DND-41 (cell line): ENCODE measurements at regions not wholly inside any gene's neighbourhood (a gene's known extent, or its start where the extent isn't known, plus 50 kb on each side); places are given as distances from the start of the nearest gene placed in this dataset.

ENCODE experiments used
- ATAC-seq: fragments of 200-7000 bp; cut with Tn5 transposase; 3 replicates; pipeline ENCODE4 v1.9.1; 2021; ENCODE audit warnings: low read depth; ENCODE audit not compliant: insufficient read depth
- DNase-seq: peaks from one replicate; pipeline ENCODE4 v3.0.0-alpha.2; 2020
- H2AFZ ChIP-seq: 2 replicates; pipeline ENCODE4 v1.6.0; 2012; ENCODE audit warnings: low read depth, low read length
- H3K27ac ChIP-seq: 2 replicates; pipeline ENCODE4 v1.5.1; 2012; ENCODE audit warnings: low read length, inconsistent platforms
- H3K27me3 ChIP-seq: fragments of 200-600 bp; sonication (generic); 2 replicates; pipeline ENCODE4 v1.6.0; 2012; ENCODE audit warnings: low read length, mild to moderate bottlenecking, inconsistent platforms; ENCODE audit not compliant: insufficient read depth, poor library complexity
- H3K36me3 ChIP-seq: 2 replicates; pipeline ENCODE4 v1.5.1; 2012; ENCODE audit warnings: low read length, inconsistent platforms; ENCODE audit not compliant: insufficient read depth
- H3K4me1 ChIP-seq: 2 replicates; pipeline ENCODE4 v1.5.1; 2012; ENCODE audit warnings: mild to moderate bottlenecking, low read length; ENCODE audit not compliant: insufficient read depth
- H3K4me2 ChIP-seq: 2 replicates; pipeline ENCODE4 v1.6.0; 2012; ENCODE audit warnings: mild to moderate bottlenecking, moderate library complexity, low read length, inconsistent platforms; ENCODE audit not compliant: insufficient read depth
- H3K4me3 ChIP-seq, 2 experiments: fragments of 200-600 bp in 1 of 2; shearing (Covaris generic) in 1 of 2; 2 replicates each; pipeline ENCODE4 v1.5.1; 2012 to 2016; ENCODE audit warnings: inconsistent platforms in 2 of 2, low read length in 2 of 2, mild to moderate bottlenecking in 2 of 2, low read depth in 1 of 2, moderate library complexity in 1 of 2
- H3K79me2 ChIP-seq: 2 replicates; pipeline ENCODE4 v1.6.0; 2012; ENCODE audit warnings: low read length, inconsistent platforms; ENCODE audit not compliant: insufficient read depth
- H3K9ac ChIP-seq: 2 replicates; pipeline ENCODE4 v1.6.0; 2012; ENCODE audit warnings: low read depth, mild to moderate bottlenecking, inconsistent platforms, low read length, moderate library complexity
- H3K9me3 ChIP-seq: 2 replicates; pipeline ENCODE4 v1.5.1; 2012; ENCODE audit warnings: low read length, moderate library complexity, mild to moderate bottlenecking, inconsistent platforms; ENCODE audit not compliant: insufficient read depth, severe bottlenecking
- H4K20me1 ChIP-seq: 2 replicates; pipeline ENCODE4 v1.6.0; 2012; ENCODE audit warnings: low read length; ENCODE audit not compliant: insufficient read depth
- CTCF ChIP-seq: IDR thresholded peaks from 2 replicates; pipeline ENCODE4 v1.5.1; 2012; ENCODE audit warnings: borderline replicate concordance, low read length, moderate library complexity, mild to moderate bottlenecking; ENCODE audit not compliant: poor library complexity, severe bottlenecking; ENCODE audit errors: extremely low read depth
- EZH2 ChIP-seq: IDR thresholded peaks from 3 replicates; pipeline ENCODE4 v1.6.1; 2012; ENCODE audit warnings: borderline replicate concordance, low read depth, mild to moderate bottlenecking, moderate library complexity, low read length, inconsistent platforms; ENCODE audit not compliant: severe bottlenecking

GRCh38 chr2:129742415-129743180, 236.9 kb upstream of the RAB6C start:
- TF ChIP-seq EZH2 (no peak), CTCF (no peak)

GRCh38 chr2:129744141-129744540, 235.3 kb upstream of the RAB6C start:
- H2AFZ ChIP-seq, result no peak overlapping the region
- DNase-seq (no peak), ATAC-seq (no peak)
- no peak overlapping the region for H3K27ac ChIP-seq
- H3K27me3 ChIP-seq, result no peaks in the 10 kb centered on the region
- peaks cover 9% of the 10 kb centered on the region for H3K4me1 ChIP-seq
- no peaks in the 10 kb centered on the region for H3K36me3 ChIP-seq
- no peaks in the 10 kb centered on the region for H3K9me3 ChIP-seq
- H3K4me3 ChIP-seq, result no peak overlapping the region
- H3K9ac ChIP-seq, result no peak overlapping the region
- no peaks in the 10 kb centered on the region for H3K79me2 ChIP-seq
- no peak overlapping the region for H3K4me2 ChIP-seq
- no peaks in the 10 kb centered on the region for H4K20me1 ChIP-seq
- TF ChIP-seq CTCF, result no peak
- no peak for TF ChIP-seq EZH2

More at GRCh38 chr2:129742415-129743180, 236.9 kb upstream of the RAB6C start:
- Histone ChIP-seq H3K9me3 (no peaks in the 10 kb centered on the region), H3K4me3 (no peak overlapping the region), H3K9ac (no peak overlapping the region), H3K79me2 (no peaks in the 10 kb centered on the region), H3K4me1 (no peaks in the 10 kb centered on the region), H2AFZ (no peak overlapping the region), H3K27me3 (no peaks in the 10 kb centered on the region), H3K36me3 (no peaks in the 10 kb centered on the region), H4K20me1 (no peaks in the 10 kb centered on the region), H3K4me2 (no peak overlapping the region), H3K27ac (no peak overlapping the region)
- no peak for DNase-seq
- ATAC-seq, result no peak

GRCh38 chr2:129744649-129745048, 234.8 kb upstream of the RAB6C start:
- Histone ChIP-seq H3K27me3 (no peaks in the 10 kb centered on the region), H3K9ac (no peak overlapping the region), H3K4me1 (peaks cover 9% of the 10 kb centered on the region), H2AFZ (no peak overlapping the region), H3K36me3 (no peaks in the 10 kb centered on the region), H3K79me2 (no peaks in the 10 kb centered on the region), H4K20me1 (no peaks in the 10 kb centered on the region), H3K4me2 (no peak overlapping the region), H3K27ac (no peak overlapping the region), H3K9me3 (no peaks in the 10 kb centered on the region), H3K4me3 (no peak overlapping the region)
- TF ChIP-seq CTCF, result no peak
- TF ChIP-seq EZH2, result no peak
- no peak for DNase-seq
- no peak for ATAC-seq
